ENCODE measurements at regions not wholly inside any gene's neighbourhood (a gene's known extent, or its start where the extent isn't known, plus 50 kb on each side); places are given as distances from the start of the nearest gene placed in this dataset.
"Not testable (repeated sequence)": the region's sequence is repeated elsewhere in the genome, so short reads cannot be mapped to it uniquely, and the experiment has no call there.

- DNase-seq (ENCODE audit: low read depth): no peak
- TF ChIP-seq CTCF (IDR thresholded peaks at IDR 0.05; ENCODE audit: low read length, missing control alignments): no peak
- H3K4me3 ChIP-seq (replicated peaks; ENCODE audit: low read depth, low read length): no peak overlapping the region
Measured at GRCh38 chr13:97889803-97890202, 63.7 kb upstream of the IPO5 start.

- DNase-seq (ENCODE audit: low read depth): no peak
- no peak for TF ChIP-seq CTCF (IDR thresholded peaks at IDR 0.05; ENCODE audit: low read length, missing control alignments)
- H3K4me3 ChIP-seq (replicated peaks; ENCODE audit: low read depth, low read length): no peak overlapping the region
Measured at GRCh38 chr13:97890573-97890972, 62.9 kb upstream of the IPO5 start.

- H3K4me3 ChIP-seq (replicated peaks; ENCODE audit: low read depth, low read length); DNase-seq (ENCODE audit: low read depth): not testable (repeated sequence)
Measured at GRCh38 chr13:97891964-97892363, 61.5 kb upstream of the IPO5 start.

GRCh38 chr13:97892717-97893116 lies 60.8 kb upstream of the IPO5 start:
- no peak overlapping the region for H3K4me3 ChIP-seq (replicated peaks; ENCODE audit: low read depth, low read length)
- TF ChIP-seq CTCF (IDR thresholded peaks at IDR 0.05; ENCODE audit: low read length, missing control alignments): no peak
- DNase-seq (ENCODE audit: low read depth): no peak

GRCh38 chr13:97895383-97895782 lies 58.1 kb upstream of the IPO5 start:
- no peak for DNase-seq (ENCODE audit: low read depth)
- H3K4me3 ChIP-seq (replicated peaks; ENCODE audit: low read depth, low read length): no peak overlapping the region
- no peak for TF ChIP-seq CTCF (IDR thresholded peaks at IDR 0.05; ENCODE audit: low read length, missing control alignments)

- DNase-seq (ENCODE audit: low read depth): no peak
- H3K4me3 ChIP-seq (replicated peaks; ENCODE audit: low read depth, low read length): no peak overlapping the region
- TF ChIP-seq CTCF (IDR thresholded peaks at IDR 0.05; ENCODE audit: low read length, missing control alignments): no peak
Measured at GRCh38 chr13:97896446-97896845, 57.0 kb upstream of the IPO5 start.

GRCh38 chr13:97901716-97902115 lies 51.8 kb upstream of the IPO5 start:
- H3K4me3 ChIP-seq (replicated peaks; ENCODE audit: low read depth, low read length): no peak overlapping the region
- DNase-seq (ENCODE audit: low read depth): no peak
- TF ChIP-seq CTCF (IDR thresholded peaks at IDR 0.05; ENCODE audit: low read length, missing control alignments): no peak
